CD4-positive, alpha-beta memory T cell (primary cell): ENCODE measurements at regions not wholly inside any gene's neighbourhood (a gene's known extent, or its start where the extent isn't known, plus 50 kb on each side); places are given as distances from the start of the nearest gene placed in this dataset.

ENCODE experiments used
- CTCF ChIA-PET: fragments of 350-600 bp; sonication (Branson Sonifier 250); formaldehyde crosslinking; loops from one replicate; lab custom pipeline; 2021; ENCODE audit warnings: inconsistent platforms; ENCODE audit not compliant: partially characterized antibody; lab: Charles Lee
- POLR2A ChIA-PET: fragments of 350-600 bp; sonication (Branson Sonifier 250); formaldehyde crosslinking; loops from one replicate; lab custom pipeline; 2021; ENCODE audit not compliant: partially characterized antibody; lab: Charles Lee
- DNase-seq, 5 donors: peaks; one replicate each; pipeline versions ENCODE4 v3.0.0 to v3.0.0-alpha.2; 2020 to 2022; ENCODE audit warnings: mixed read lengths in 1 of 5
- H3K27ac ChIP-seq: one replicate; pipeline ENCODE4 v1.7.0; 2013; ENCODE audit warnings: low read depth, low read length
- H3K27me3 ChIP-seq: 2 replicates; pipeline ENCODE4 v1.7.0; 2013; ENCODE audit warnings: mild to moderate bottlenecking, low read length, moderate library complexity; ENCODE audit not compliant: insufficient read depth
- H3K36me3 ChIP-seq: 2 replicates; pipeline ENCODE4 v1.7.0; 2013; ENCODE audit warnings: mild to moderate bottlenecking, low read length, moderate library complexity; ENCODE audit not compliant: insufficient read depth
- H3K4me1 ChIP-seq: 2 replicates; pipeline ENCODE4 v1.7.0; 2013; ENCODE audit warnings: mild to moderate bottlenecking, low read length, moderate library complexity; ENCODE audit not compliant: insufficient read depth
- H3K4me3 ChIP-seq, 2 donors: one replicate each; pipeline ENCODE4 v1.7.0; 2013; ENCODE audit warnings: low read length in 2 of 2, mild to moderate bottlenecking in 1 of 2
- H3K9me3 ChIP-seq, 2 donors: one replicate each; pipeline ENCODE4 v1.7.0; 2013; ENCODE audit warnings: low read length in 2 of 2, control low read depth in 1 of 2; ENCODE audit not compliant: control insufficient read depth in 1 of 2
- H3K27ac Mint-ChIP-seq, 7 donors: one replicate each; pipeline ENCODE4 v1.8.0; 2020 to 2021; ENCODE audit warnings: mixed read lengths in 7 of 7, mild to moderate bottlenecking in 6 of 7, inconsistent platforms in 3 of 7, moderate library complexity in 3 of 7
- H3K27me3 Mint-ChIP-seq, 2 donors: one replicate each; pipeline ENCODE4 v1.8.0; 2020 to 2021; ENCODE audit warnings: mixed read lengths in 2 of 2
- H3K36me3 Mint-ChIP-seq, 2 donors: one replicate each; pipeline ENCODE4 v1.8.0; 2020 to 2021; ENCODE audit warnings: mixed read lengths in 2 of 2, inconsistent platforms in 1 of 2, mild to moderate bottlenecking in 1 of 2
- H3K4me1 Mint-ChIP-seq, 4 donors: one replicate each; pipeline ENCODE4 v1.8.0; 2020 to 2021; ENCODE audit warnings: mixed read lengths in 4 of 4, mild to moderate bottlenecking in 1 of 4
- H3K4me3 Mint-ChIP-seq, 8 donors: one replicate each; pipeline ENCODE4 v1.8.0; 2020 to 2021; ENCODE audit warnings: mixed read lengths in 8 of 8, mild to moderate bottlenecking in 7 of 8, moderate library complexity in 6 of 8, inconsistent platforms in 3 of 8
- H3K9me3 Mint-ChIP-seq, 8 donors: one replicate each; pipeline ENCODE4 v1.8.0; 2020 to 2021; ENCODE audit warnings: mixed read lengths in 8 of 8, mild to moderate bottlenecking in 5 of 8, inconsistent platforms in 3 of 8, moderate library complexity in 1 of 8
- intact Hi-C: fragments of 100-400 bp; cut with micrococcal nuclease; formaldehyde crosslinking; loops from one replicate; pipeline ENCODE4 v1.15.1; 2023

DNA sequence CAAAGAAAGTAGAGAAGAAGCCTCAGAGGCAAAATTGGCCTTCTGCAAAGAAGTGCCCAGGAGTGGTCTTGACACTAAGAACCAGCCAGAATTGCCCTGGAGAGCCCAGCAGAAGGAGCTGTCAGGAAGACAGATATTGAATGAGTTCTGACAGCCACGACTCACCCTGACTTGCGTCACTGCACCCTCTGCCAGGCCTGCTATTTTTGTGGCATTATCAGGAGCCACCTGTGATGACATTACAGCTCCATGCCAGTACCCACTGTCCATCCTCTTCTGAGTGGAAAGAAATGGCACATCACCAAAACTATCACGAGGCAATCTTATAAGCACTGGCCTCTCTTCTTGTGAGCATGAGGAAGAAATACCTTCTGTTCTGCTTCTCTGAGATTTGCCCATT is 67.7 kb downstream of the SMIM20 start:
- Mint-ChIP-seq H3K4me1 (no peaks in the 10 kb centered on the region), H3K9me3 (peaks cover 0 to 6% (median 0%) of the 10 kb centered on the region in 8 donors), H3K4me3 (no peak overlapping the region), H3K36me3 (no peaks in the 10 kb centered on the region), H3K27ac (no peak overlapping the region), H3K27me3 (peaks cover 0 to 3% of the 10 kb centered on the region in 2 donors)
- Histone ChIP-seq H3K9me3 (no peaks in the 10 kb centered on the region), H3K4me1 (no peaks in the 10 kb centered on the region), H3K27me3 (no peaks in the 10 kb centered on the region), H3K4me3 (no peak overlapping the region), H3K36me3 (no peaks in the 10 kb centered on the region), H3K27ac (no peak overlapping the region)
- POLR2A ChIA-PET: no interaction called here
- CTCF ChIA-PET: no interaction called here
- no peak for DNase-seq
- intact Hi-C loops: no loop called here

DNA sequence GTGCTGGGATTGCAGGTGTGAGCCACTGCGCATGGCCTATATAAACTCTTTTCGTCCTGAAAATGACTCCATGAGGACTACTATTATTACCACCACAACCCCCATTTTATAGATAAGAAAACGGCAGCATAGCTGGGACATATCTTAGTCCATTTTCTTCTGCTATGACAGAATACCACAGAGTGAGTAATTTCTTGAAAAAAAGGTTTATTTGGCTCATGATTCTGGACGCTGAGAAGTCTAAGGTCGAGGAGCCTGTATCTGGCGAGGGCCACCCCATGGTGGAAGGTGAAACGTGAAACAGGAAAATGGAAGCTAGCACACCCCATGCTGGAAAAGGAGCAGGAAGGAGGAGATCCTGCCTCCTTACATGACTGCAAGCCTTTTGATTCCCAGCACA is 68.9 kb downstream of the SMIM20 start:
- peaks cover 0 to 4% (median 0%) of the 10 kb centered on the region in 8 donors for H3K9me3 Mint-ChIP-seq
- intact Hi-C loops: no loop called here

DNA sequence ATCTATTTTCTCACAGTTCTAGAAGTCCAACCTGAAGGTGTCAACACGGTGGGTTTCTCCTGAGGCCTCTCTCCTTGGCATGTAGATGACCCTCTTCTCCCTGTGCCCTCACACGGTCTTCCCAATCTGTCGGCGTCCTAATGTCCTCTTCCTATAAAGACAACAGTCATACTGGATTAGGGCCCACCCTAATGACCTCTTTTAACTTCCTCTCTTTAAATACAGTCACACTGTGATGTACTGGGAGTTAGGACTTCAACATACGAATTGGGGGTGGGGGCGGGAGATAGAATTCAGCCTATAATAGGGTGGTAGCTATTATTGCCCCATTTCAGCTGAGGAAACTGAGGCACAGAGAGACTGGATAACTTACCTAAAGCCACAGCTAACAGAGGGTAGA is 70.2 kb downstream of the SMIM20 start:
- intact Hi-C loops: no loop called here
- ChIA-PET CTCF (interaction anchor here (5.6 to 6.6 kb wide), 2 partner anchors 12 to 425 kb away, joined by 38 to 57 read pairs; no protein-coding TSS in a partner anchor), POLR2A (no interaction called here)
- Mint-ChIP-seq H3K27ac (no peak overlapping the region), H3K27me3 (no peaks in the 10 kb centered on the region), H3K4me3 (no peak overlapping the region), H3K36me3 (no peaks in the 10 kb centered on the region), H3K9me3 (no peaks in the 10 kb centered on the region), H3K4me1 (peaks cover 4 to 13% (median 6%) of the 10 kb centered on the region in 4 donors)
- no peaks in the 10 kb centered on the region for H3K36me3 ChIP-seq
- peaks cover 6% of the 10 kb centered on the region for H3K4me1 ChIP-seq
- H3K4me3 ChIP-seq: no peak overlapping the region
- no peak overlapping the region for H3K27ac ChIP-seq
- no peak for DNase-seq
- H3K27me3 ChIP-seq: no peaks in the 10 kb centered on the region
- H3K9me3 ChIP-seq: no peaks in the 10 kb centered on the region

More for the DNA sequence above, 68.9 kb downstream of the SMIM20 start:
- Histone ChIP-seq H3K4me1 (peaks cover 2% of the 10 kb centered on the region), H3K27ac (no peak overlapping the region), H3K4me3 (no peak overlapping the region), H3K36me3 (no peaks in the 10 kb centered on the region), H3K27me3 (no peaks in the 10 kb centered on the region), H3K9me3 (no peaks in the 10 kb centered on the region)
- CTCF ChIA-PET: no interaction called here
- POLR2A ChIA-PET: no interaction called here
- no peak overlapping the region for H3K27ac Mint-ChIP-seq
- H3K4me3 Mint-ChIP-seq: no peak overlapping the region
- no peaks in the 10 kb centered on the region for H3K36me3 Mint-ChIP-seq
- no peak for DNase-seq
- H3K27me3 Mint-ChIP-seq: no peaks in the 10 kb centered on the region
- peaks cover 0 to 4% (median 1%) of the 10 kb centered on the region in 4 donors for H3K4me1 Mint-ChIP-seq

DNA sequence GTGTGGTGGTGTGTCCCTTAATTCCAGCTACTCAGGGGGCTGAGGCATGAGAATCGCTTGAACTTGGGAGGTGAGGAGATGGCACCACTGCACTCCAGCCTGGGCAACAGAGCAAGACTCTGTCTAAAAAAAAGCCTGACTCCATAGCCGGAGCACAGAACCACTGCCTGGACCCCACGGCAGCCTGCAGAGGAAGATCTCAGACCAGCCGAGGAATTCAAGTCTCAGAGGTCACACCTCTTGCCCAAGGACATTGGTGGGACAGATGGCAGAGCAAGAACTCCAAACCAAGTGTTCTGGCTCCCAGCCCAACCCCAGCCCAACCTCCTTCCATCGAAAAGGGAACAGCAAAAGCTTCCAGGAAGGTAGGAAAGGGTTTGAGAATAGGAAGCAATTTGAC is 70.8 kb downstream of the SMIM20 start:
- H3K4me1 Mint-ChIP-seq: peaks cover 4 to 13% (median 6%) of the 10 kb centered on the region in 4 donors
- H3K4me3 ChIP-seq: no peak overlapping the region
- no peak overlapping the region for H3K4me3 Mint-ChIP-seq
- no peak overlapping the region for H3K27ac ChIP-seq
- peaks cover 6% of the 10 kb centered on the region for H3K4me1 ChIP-seq
- no peaks in the 10 kb centered on the region for H3K36me3 Mint-ChIP-seq
- no peak for DNase-seq
- ChIA-PET POLR2A (no interaction called here), CTCF (interaction anchor here (0.7 to 6.6 kb wide), 5 partner anchors 8 to 424 kb away, joined by 3 to 85 read pairs (median 38); no protein-coding TSS in a partner anchor)
- no peaks in the 10 kb centered on the region for H3K9me3 Mint-ChIP-seq
- H3K9me3 ChIP-seq: no peaks in the 10 kb centered on the region
- intact Hi-C loops: no loop called here
- H3K27me3 ChIP-seq: no peaks in the 10 kb centered on the region
- no peak overlapping the region for H3K27ac Mint-ChIP-seq
- H3K36me3 ChIP-seq: no peaks in the 10 kb centered on the region
- no peaks in the 10 kb centered on the region for H3K27me3 Mint-ChIP-seq

DNA sequence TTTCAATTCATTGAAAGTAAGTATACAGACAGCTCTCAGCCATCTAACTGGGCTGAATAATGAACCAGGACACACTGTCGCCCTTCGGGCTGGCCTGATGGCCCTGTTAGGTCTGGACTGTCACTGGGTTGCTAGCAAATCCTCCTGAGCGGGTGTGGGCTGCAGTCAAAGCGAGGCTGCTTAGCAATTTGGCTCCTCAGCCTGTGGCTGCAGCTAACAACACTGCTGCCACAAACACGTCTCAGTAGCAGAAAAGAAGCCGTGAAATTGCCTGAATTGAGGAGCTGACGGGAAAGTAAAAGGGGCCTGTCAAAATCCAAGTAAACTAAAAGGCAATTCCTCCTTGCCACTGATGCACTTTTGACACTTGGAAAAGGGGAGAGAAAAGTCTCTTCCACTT is 72.8 kb downstream of the SMIM20 start:
- ChIA-PET POLR2A (no interaction called here), CTCF (interaction anchor here (1.0 to 6.6 kb wide), 13 partner anchors 10 to 597 kb away, joined by 3 to 85 read pairs (median 8); no protein-coding TSS in a partner anchor)
- Histone ChIP-seq H3K4me3 (no peak overlapping the region), H3K36me3 (no peaks in the 10 kb centered on the region), H3K27ac (no peak overlapping the region), H3K9me3 (no peaks in the 10 kb centered on the region), H3K27me3 (no peaks in the 10 kb centered on the region), H3K4me1 (peaks cover 6% of the 10 kb centered on the region)
- intact Hi-C loops: no loop called here
- H3K9me3 Mint-ChIP-seq: no peaks in the 10 kb centered on the region
- no peaks in the 10 kb centered on the region for H3K36me3 Mint-ChIP-seq
- DNase-seq: no peak
- H3K4me3 Mint-ChIP-seq: no peak overlapping the region
- H3K4me1 Mint-ChIP-seq: peaks cover 4 to 13% (median 6%) of the 10 kb centered on the region in 4 donors
- no peaks in the 10 kb centered on the region for H3K27me3 Mint-ChIP-seq
- peak overlapping the region in 1 of 7 donors; percentile 48 for H3K27ac Mint-ChIP-seq

DNA sequence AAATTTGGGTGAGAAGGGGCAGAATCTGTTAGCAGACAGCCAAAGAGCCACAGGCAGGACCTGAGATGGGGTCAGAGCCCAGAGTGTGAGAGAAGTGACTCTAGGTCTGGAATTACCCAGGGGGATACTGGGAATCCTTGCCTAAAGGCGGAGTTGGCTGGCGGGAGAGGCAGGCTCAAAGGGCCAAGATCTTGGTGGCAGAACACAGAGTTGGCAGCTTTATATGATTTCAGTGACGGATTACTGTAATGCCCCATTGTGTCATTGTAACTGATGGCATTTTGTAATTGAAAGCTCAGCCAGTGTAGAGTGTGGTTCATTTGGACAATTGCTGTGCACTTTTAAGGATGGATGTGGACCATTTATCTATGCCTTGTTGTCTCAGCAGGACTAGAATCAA is 77.3 kb downstream of the SMIM20 start:
- Histone ChIP-seq H3K4me3 (no peak overlapping the region), H3K27ac (no peak overlapping the region), H3K27me3 (no peaks in the 10 kb centered on the region), H3K4me1 (peaks cover 6% of the 10 kb centered on the region), H3K36me3 (no peaks in the 10 kb centered on the region), H3K9me3 (no peaks in the 10 kb centered on the region)
- H3K27me3 Mint-ChIP-seq: no peaks in the 10 kb centered on the region
- CTCF ChIA-PET: interaction anchor here (0.7 kb wide), 1 partner anchor 420 kb away, joined by 3 read pairs; no protein-coding TSS in a partner anchor
- H3K4me1 Mint-ChIP-seq: peaks cover 4 to 18% (median 6%) of the 10 kb centered on the region in 4 donors
- DNase-seq: no peak
- intact Hi-C loops: no loop called here
- no peaks in the 10 kb centered on the region for H3K36me3 Mint-ChIP-seq
- no peaks in the 10 kb centered on the region for H3K9me3 Mint-ChIP-seq
- POLR2A ChIA-PET: no interaction called here
- H3K27ac Mint-ChIP-seq: no peak overlapping the region
- no peak overlapping the region for H3K4me3 Mint-ChIP-seq

DNA sequence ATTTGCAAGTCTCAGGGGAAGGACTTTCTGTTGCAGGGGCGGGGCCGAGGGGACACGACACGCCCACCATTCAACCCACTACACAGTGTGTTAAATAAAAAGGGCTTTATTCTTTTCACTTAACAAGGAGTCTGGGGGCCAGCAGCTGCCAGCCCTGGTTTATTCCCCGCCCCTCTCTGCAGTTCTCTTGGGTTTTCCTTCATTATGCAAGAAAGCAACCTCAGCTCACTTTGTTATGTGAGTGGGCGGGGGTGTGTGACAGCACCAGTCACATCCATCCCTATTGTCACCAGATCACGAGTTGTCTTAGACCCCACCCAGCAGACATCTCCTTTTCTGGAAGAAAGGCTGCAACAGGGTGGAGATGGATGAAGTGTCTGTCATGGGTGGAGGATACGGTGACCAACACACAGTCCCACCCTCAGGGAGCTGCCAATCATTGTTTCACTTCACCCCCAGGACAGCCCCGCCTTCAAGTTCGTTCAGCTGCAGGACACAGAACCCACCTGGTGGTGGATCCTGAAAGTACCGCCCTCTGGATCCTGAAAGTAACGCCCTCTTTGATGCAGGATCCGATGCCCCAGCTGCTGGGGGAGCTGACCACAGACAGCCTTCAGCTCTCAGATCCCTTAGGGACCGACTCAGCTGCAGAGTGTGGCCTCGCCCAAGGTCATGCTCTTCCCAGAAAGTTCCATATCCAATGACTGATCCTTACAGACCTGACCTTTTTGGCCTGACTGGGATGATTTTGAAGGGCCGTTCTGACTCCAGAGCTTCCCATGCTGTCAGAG is 79.6 kb downstream of the SMIM20 start:
- no peak overlapping the region for H3K4me3 ChIP-seq
- no peak overlapping the region for H3K4me3 Mint-ChIP-seq
- no peaks in the 10 kb centered on the region for H3K27me3 Mint-ChIP-seq
- ChIA-PET POLR2A (no interaction called here), CTCF (interaction anchor here (1.5 kb wide), 1 partner anchor 417 kb away, joined by 5 read pairs; no protein-coding TSS in a partner anchor)
- no peaks in the 10 kb centered on the region for H3K36me3 ChIP-seq
- H3K36me3 Mint-ChIP-seq: no peaks in the 10 kb centered on the region
- no peak overlapping the region for H3K27ac Mint-ChIP-seq
- DNase-seq: no peak
- H3K9me3 Mint-ChIP-seq: no peaks in the 10 kb centered on the region
- H3K9me3 ChIP-seq: no peaks in the 10 kb centered on the region
- H3K4me1 ChIP-seq: no peaks in the 10 kb centered on the region
- H3K27ac ChIP-seq: no peak overlapping the region
- H3K4me1 Mint-ChIP-seq: peaks cover 1 to 8% (median 3%) of the 10 kb centered on the region in 4 donors
- intact Hi-C loops: no loop called here
- H3K27me3 ChIP-seq: no peaks in the 10 kb centered on the region
